H1 (cell line): ENCODE measurements at regions not wholly inside any gene's neighbourhood (a gene's known extent, or its start where the extent isn't known, plus 50 kb on each side); places are given as distances from the start of the nearest gene placed in this dataset.

Source experiments
- TF ChIP-seq, protein P1 (sequence below): IDR thresholded peaks from 2 replicates; pipeline ENCODE4 v1.6.1; 2011; ENCODE audit warnings: low read depth, mild to moderate bottlenecking, low read length; ENCODE audit not compliant: insufficient read depth

DNA sequence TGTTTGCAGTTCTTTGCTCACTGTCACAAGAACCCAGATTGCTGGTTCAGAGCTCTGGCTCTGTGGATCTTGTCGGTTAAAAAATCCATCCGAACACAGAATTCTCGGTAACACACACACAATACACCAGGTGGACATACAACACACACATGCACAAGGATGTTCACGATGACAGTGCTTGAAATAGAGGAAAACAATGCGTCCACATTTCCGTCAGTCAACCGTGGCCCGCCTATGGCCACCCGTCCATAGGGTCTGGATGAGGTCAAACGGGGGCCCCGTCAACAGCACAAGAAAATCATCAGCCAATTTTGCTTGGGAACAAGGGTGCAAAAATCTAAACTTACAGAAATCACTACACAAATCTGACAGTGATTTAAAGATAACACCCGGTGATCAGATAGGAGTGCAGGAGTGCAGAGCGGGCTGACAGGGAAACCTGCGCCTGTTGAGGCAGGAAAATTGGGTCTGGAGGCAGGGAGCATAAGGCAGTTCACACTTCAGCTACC lies 50.4 kb upstream of the SLC19A1 start (continued):
- TF ChIP-seq, protein P1, sequence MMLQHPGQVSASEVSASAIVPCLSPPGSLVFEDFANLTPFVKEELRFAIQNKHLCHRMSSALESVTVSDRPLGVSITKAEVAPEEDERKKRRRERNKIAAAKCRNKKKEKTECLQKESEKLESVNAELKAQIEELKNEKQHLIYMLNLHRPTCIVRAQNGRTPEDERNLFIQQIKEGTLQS: no peak
